Stomach (tissue), 8 donors: ENCODE measurements at regions not wholly inside any gene's neighbourhood (a gene's known extent, or its start where the extent isn't known, plus 50 kb on each side); places are given as distances from the start of the nearest gene placed in this dataset.

ENCODE experiments used
- DNase-seq, 2 donors: peaks; one replicate each; pipeline versions ENCODE4 v3.0.0 to v3.0.0-alpha.2; 2013 to 2019
- H3K27ac ChIP-seq, 5 donors: fragments of 200-600 bp in 4 of 5; sonication (generic) in 4 of 5; one replicate each; pipeline ENCODE4 v1.5.1; 2013 to 2019; ENCODE audit warnings: mild to moderate bottlenecking in 1 of 5, moderate library complexity in 1 of 5
- H3K27me3 ChIP-seq, 3 donors: fragments of 200-600 bp; sonication (generic); one replicate each; pipeline ENCODE4 v1.5.1; 2017 to 2019; ENCODE audit warnings: mixed run types in 1 of 3
- H3K36me3 ChIP-seq, 4 donors: fragments of 200-600 bp; sonication (generic); 1 replicate in 3 of 4; 2 replicates in 1 of 4; pipeline ENCODE4 v1.5.1; 2016 to 2019
- H3K4me1 ChIP-seq, 4 donors: fragments of 200-600 bp; sonication (generic); one replicate each; pipeline ENCODE4 v1.5.1; 2016 to 2019
- H3K4me3 ChIP-seq, 4 donors: fragments of 200-600 bp; sonication (generic) in 3 of 4; one replicate each; pipeline ENCODE4 v1.5.1; 2016 to 2019; ENCODE audit warnings: mild to moderate bottlenecking in 1 of 4
- H3K9me3 ChIP-seq, 4 donors: fragments of 200-600 bp; sonication (generic); one replicate each; pipeline ENCODE4 v1.5.1; 2016 to 2019
- EP300 ChIP-seq: sonication (generic); formaldehyde crosslinking; IDR thresholded peaks from one replicate; pipeline ENCODE4 v1.6.1; 2017; ENCODE audit warnings: antibody characterized with exemption
- POLR2A ChIP-seq, 4 donors: fragments of 450-650 bp; IDR thresholded peaks; one replicate each; pipeline ENCODE4 v1.6.1; 2016; ENCODE audit warnings: antibody characterized with exemption in 4 of 4, control low read depth in 2 of 4, mild to moderate bottlenecking in 1 of 4, moderate library complexity in 1 of 4
- POLR2AphosphoS5 ChIP-seq, 3 donors: sonication (generic); formaldehyde crosslinking; IDR thresholded peaks; one replicate each; pipeline ENCODE4 v1.6.1; 2016; ENCODE audit warnings: antibody characterized with exemption in 3 of 3
- WGBS, 5 donors: extraction: QIAGEN DNeasy Blood & Tissue Kit in 3 of 5; methylation state at CpG; one replicate each; pipeline versions ENCODE4 v1.1.5 to v1.1.7; 2013 to 2018; 5-methylcytosine and 5-hydroxymethylcytosine counted together
- intact Hi-C: fragments of 100-400 bp; cut with DNase I; formaldehyde crosslinking; loops from one replicate; pipeline ENCODE4 v1.15.1; 2023; ENCODE audit warnings: low total_unique reads
- TF ChIP-seq, protein P1 (sequence below), 7 experiments: fragments of 450-650 bp in 4 of 7; fragments of 200-600 bp in 3 of 7; sonication (generic) in 3 of 7; IDR thresholded peaks; one replicate each; pipeline ENCODE4 v1.5.1; 2016 to 2019; ENCODE audit warnings: antibody characterized with exemption in 7 of 7, control low read depth in 2 of 7, mild to moderate bottlenecking in 1 of 7
- donor health status: healthy with polysubstance abuse.
- donor health status: Bipolar disorder and iron deficiency.
- donor health status: healthy.

DNA sequence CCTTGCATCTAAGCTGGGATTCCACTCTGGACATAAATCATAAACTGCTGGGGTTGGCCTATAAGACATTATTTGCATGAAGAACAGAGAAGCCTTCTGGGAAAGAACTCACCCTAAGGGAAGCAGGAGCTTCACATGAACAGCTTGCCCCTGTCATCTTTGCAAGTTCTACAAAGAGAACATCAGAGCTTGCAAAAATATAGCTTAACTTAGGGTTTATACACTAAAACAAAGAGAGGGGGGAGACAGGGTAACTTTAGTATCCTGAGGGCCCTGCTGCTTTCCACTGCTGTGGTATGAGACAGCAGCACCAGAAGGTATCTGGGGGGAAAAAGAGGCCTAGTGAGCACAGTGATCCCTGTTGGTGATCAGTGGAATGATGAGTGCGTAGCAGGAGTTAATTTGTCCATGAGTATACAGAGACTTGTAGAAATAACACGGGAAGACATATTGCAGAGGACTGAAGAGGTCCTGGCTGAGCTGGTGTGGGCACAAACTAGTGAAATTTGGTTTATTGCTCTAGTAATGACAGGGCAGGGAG is 116.1 kb upstream of the TSC22D1 start:
- 83 to 89% (median 87%) methylated on average over 2 of the region's 2 CpGs for WGBS, 5 donors
- Histone ChIP-seq H3K4me3 (no peak overlapping the region), H3K9me3 (no peaks in the 10 kb centered on the region), H3K36me3 (no peaks in the 10 kb centered on the region), H3K27ac (no peak overlapping the region), H3K27me3 (no peaks in the 10 kb centered on the region), H3K4me1 (peaks cover 0 to 10% (median 4%) of the 10 kb centered on the region in 4 donors)
- no peak for DNase-seq
- TF ChIP-seq EP300, result no peak
- TF ChIP-seq, protein P1, sequence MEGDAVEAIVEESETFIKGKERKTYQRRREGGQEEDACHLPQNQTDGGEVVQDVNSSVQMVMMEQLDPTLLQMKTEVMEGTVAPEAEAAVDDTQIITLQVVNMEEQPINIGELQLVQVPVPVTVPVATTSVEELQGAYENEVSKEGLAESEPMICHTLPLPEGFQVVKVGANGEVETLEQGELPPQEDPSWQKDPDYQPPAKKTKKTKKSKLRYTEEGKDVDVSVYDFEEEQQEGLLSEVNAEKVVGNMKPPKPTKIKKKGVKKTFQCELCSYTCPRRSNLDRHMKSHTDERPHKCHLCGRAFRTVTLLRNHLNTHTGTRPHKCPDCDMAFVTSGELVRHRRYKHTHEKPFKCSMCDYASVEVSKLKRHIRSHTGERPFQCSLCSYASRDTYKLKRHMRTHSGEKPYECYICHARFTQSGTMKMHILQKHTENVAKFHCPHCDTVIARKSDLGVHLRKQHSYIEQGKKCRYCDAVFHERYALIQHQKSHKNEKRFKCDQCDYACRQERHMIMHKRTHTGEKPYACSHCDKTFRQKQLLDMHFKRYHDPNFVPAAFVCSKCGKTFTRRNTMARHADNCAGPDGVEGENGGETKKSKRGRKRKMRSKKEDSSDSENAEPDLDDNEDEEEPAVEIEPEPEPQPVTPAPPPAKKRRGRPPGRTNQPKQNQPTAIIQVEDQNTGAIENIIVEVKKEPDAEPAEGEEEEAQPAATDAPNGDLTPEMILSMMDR (IDR thresholded peaks at IDR 0.05), result no peak
- TF ChIP-seq POLR2AphosphoS5 (IDR thresholded peaks at IDR 0.05), result no peak
- TF ChIP-seq POLR2A (IDR thresholded peaks at IDR 0.05), result no peak
- intact Hi-C loops, result no loop called here

DNA sequence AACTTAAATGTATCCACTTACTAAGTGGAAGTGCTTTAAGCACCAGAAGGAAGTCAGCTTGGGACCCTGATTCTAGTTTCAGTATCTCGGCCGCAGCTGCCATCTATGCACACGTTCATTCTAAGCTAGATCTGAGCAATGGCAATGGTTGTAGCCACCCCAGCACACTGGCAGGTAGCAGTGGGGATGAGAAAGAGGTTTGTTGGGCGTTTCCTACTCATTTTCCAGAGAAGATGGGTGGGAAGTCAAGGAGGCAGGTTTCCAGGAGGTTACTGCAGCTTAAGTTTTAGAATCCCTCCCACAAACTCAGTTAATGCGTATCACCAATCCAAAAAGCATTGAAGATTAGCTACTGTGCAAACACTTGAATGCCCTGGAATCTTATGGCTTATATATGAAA is 114.2 kb upstream of the TSC22D1 start:
- H3K9me3 ChIP-seq, result no peaks in the 10 kb centered on the region
- no peaks in the 10 kb centered on the region for H3K36me3 ChIP-seq
- H3K27me3 ChIP-seq, result no peaks in the 10 kb centered on the region
- H3K4me1 ChIP-seq, result peaks cover 0 to 10% (median 4%) of the 10 kb centered on the region in 4 donors
- DNase-seq, result no peak
- H3K4me3 ChIP-seq, result no peak overlapping the region
- WGBS, 5 donors, result 89 to 96% (median 90%) methylated on average over 5 of the region's 5 CpGs
- intact Hi-C loops, result no loop called here
- H3K27ac ChIP-seq, result no peak overlapping the region
- TF ChIP-seq EP300, result no peak
- TF ChIP-seq, protein P1 (IDR thresholded peaks at IDR 0.05), result no peak
- TF ChIP-seq POLR2A (IDR thresholded peaks at IDR 0.05), result no peak
- no peak for TF ChIP-seq POLR2AphosphoS5 (IDR thresholded peaks at IDR 0.05)

DNA sequence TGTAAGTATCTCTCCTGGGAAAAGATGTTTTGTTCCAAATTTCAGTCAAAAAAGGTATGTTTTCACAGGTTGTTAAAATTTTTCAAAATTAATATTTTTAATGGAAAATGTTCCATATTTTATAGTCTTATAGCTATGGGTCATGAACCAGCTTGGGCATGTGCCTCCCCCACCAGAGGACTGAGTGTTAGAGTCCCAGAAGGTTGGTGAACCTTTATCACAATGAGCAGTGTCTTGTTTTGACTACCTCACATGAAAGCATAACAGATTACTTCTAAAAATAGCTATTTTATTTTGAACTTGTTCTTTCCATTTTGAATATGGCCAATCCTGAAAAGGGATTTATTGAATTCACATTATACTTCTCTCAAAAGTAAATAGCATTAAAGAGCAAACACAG is 112.5 kb upstream of the TSC22D1 start:
- DNase-seq, result no peak
- H3K4me1 ChIP-seq, result no peaks in the 10 kb centered on the region
- intact Hi-C loops, result no loop called here
- H3K36me3 ChIP-seq, result no peaks in the 10 kb centered on the region
- H3K9me3 ChIP-seq, result no peaks in the 10 kb centered on the region
- TF ChIP-seq, protein P1 (IDR thresholded peaks at IDR 0.05), result no peak
- TF ChIP-seq EP300 (no peak), POLR2A (IDR thresholded peaks at IDR 0.05) (no peak), POLR2AphosphoS5 (IDR thresholded peaks at IDR 0.05) (no peak)
- H3K27me3 ChIP-seq, result no peaks in the 10 kb centered on the region
- no peak overlapping the region for H3K4me3 ChIP-seq
- no peak overlapping the region for H3K27ac ChIP-seq

DNA sequence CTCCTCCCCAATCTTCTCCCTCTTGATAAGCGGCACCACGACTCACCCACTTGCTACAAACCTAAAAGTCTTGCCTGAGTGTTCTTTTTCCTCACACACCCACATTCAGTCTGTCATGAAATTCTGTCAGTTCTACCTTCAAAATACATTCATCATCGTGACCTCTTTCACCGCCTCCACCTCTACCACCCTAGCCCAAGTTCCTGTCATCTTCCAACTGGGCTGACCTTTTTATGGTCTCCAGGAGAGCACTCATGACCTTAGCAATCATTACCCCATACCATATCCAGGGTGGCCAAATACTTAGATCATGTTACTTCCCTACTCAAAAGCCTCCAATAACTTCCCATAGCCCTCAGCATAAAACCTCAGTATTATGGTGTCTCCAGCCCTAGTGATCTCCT is 110.4 kb upstream of the TSC22D1 start:
- H3K4me3 ChIP-seq, result no peak overlapping the region
- WGBS, 5 donors, result 90 to 98% (median 95%) methylated on average over 4 of the region's 4 CpGs
- no peak overlapping the region for H3K27ac ChIP-seq
- TF ChIP-seq POLR2A (IDR thresholded peaks at IDR 0.05) (no peak), EP300 (no peak), POLR2AphosphoS5 (IDR thresholded peaks at IDR 0.05) (no peak)
- TF ChIP-seq, protein P1 (IDR thresholded peaks at IDR 0.05), result no peak
- intact Hi-C loops, result no loop called here
- no peaks in the 10 kb centered on the region for H3K9me3 ChIP-seq
- DNase-seq, result no peak
- H3K4me1 ChIP-seq, result no peaks in the 10 kb centered on the region
- no peaks in the 10 kb centered on the region for H3K36me3 ChIP-seq
- no peaks in the 10 kb centered on the region for H3K27me3 ChIP-seq
